AG04450 (cell line): ENCODE measurements at regions not wholly inside any gene's neighbourhood (a gene's known extent, or its start where the extent isn't known, plus 50 kb on each side); places are given as distances from the start of the nearest gene placed in this dataset.

Source experiments
- CTCF ChIA-PET: fragments of 300-600, 350-600 bp; formaldehyde crosslinking; extraction: SDS; loops from one replicate; lab custom pipeline; 2022; ENCODE audit warnings: antibody characterized with exemption, inconsistent platforms; lab: Charles Lee
- POLR2A ChIA-PET: fragments of 350-600 bp; formaldehyde crosslinking; extraction: SDS; loops from one replicate; lab custom pipeline; 2021; ENCODE audit warnings: antibody characterized with exemption, inconsistent platforms; lab: Yijun Ruan, JAX
- DNase-seq: peaks from one replicate; pipeline ENCODE4 v3.0.0-alpha.2; 2011; ENCODE audit warnings: low read depth, low spot score
- H3K27ac ChIP-seq: one replicate; pipeline ENCODE4 v1.5.1; 2012; ENCODE audit warnings: low read depth, low read length, control low read depth
- H3K27me3 ChIP-seq: one replicate; pipeline ENCODE4 v1.6.0; 2012; ENCODE audit warnings: low read length; ENCODE audit not compliant: control insufficient read depth, insufficient read depth
- H3K4me3 ChIP-seq: 2 replicates; pipeline ENCODE4 v1.5.1; 2011; ENCODE audit warnings: mild to moderate bottlenecking, low read depth, low read length, control low read depth
- H3K9me3 ChIP-seq: 2 replicates; pipeline ENCODE4 v1.5.1; 2012; ENCODE audit warnings: low read length; ENCODE audit not compliant: control insufficient read depth, insufficient read depth
- CTCF ChIP-seq: IDR thresholded peaks from 2 replicates; pipeline ENCODE4 v1.5.1; 2011; ENCODE audit warnings: low read depth, low read length, control low read depth, inconsistent platforms

GRCh38 chr4:75235359-75235951, 278.7 kb downstream of the RCHY1 start:
- Histone ChIP-seq H3K4me3 (no peak overlapping the region), H3K27ac (no peak overlapping the region), H3K27me3 (no peaks in the 10 kb centered on the region), H3K9me3 (no peaks in the 10 kb centered on the region)
- CTCF ChIA-PET, result no interaction called here
- no peak for TF ChIP-seq CTCF
- POLR2A ChIA-PET, result no interaction called here
- DNase-seq, result no peak

- no peak overlapping the region for H3K27ac ChIP-seq
- H3K9me3 ChIP-seq, result no peaks in the 10 kb centered on the region
- DNase-seq, result no peak
- no peak for TF ChIP-seq CTCF
- CTCF ChIA-PET, result interaction anchor here (1.2 kb wide), 1 partner anchor 258 kb away, joined by 3 read pairs; no protein-coding TSS in a partner anchor
- POLR2A ChIA-PET, result no interaction called here
- no peaks in the 10 kb centered on the region for H3K27me3 ChIP-seq
- no peak overlapping the region for H3K4me3 ChIP-seq
These were observed 281.7 kb downstream of the RCHY1 start for GRCh38 chr4:75232546-75232945.

GRCh38 chr4:75229806-75230570, 284.2 kb downstream of the RCHY1 start:
- Histone ChIP-seq H3K27me3 (no peaks in the 10 kb centered on the region), H3K9me3 (no peaks in the 10 kb centered on the region), H3K4me3 (no peak overlapping the region), H3K27ac (no peak overlapping the region)
- TF ChIP-seq CTCF, result no peak
- CTCF ChIA-PET, result no interaction called here
- no peak for DNase-seq
- POLR2A ChIA-PET, result no interaction called here

- no peak for DNase-seq
- Histone ChIP-seq H3K9me3 (no peaks in the 10 kb centered on the region), H3K4me3 (no peak overlapping the region), H3K27ac (no peak overlapping the region), H3K27me3 (no peaks in the 10 kb centered on the region)
- TF ChIP-seq CTCF, result no peak
- ChIA-PET CTCF (no interaction called here), POLR2A (no interaction called here)
These were observed 280.6 kb downstream of the PARM1 start for GRCh38 chr4:75213480-75213879.

- no peak for TF ChIP-seq CTCF
- Histone ChIP-seq H3K4me3 (no peak overlapping the region), H3K27ac (no peak overlapping the region), H3K9me3 (no peaks in the 10 kb centered on the region), H3K27me3 (no peaks in the 10 kb centered on the region)
- POLR2A ChIA-PET, result no interaction called here
- CTCF ChIA-PET, result no interaction called here
- no peak for DNase-seq
These were observed 278.5 kb downstream of the PARM1 start for GRCh38 chr4:75211422-75211821.
